Fibroblast of pulmonary artery (primary cell): ENCODE measurements at regions not wholly inside any gene's neighbourhood (a gene's known extent, or its start where the extent isn't known, plus 50 kb on each side); places are given as distances from the start of the nearest gene placed in this dataset.

Experiments used
- DNase-seq: peaks from one replicate; pipeline ENCODE4 v3.0.0-alpha.2; 2010; ENCODE audit warnings: low read depth
- H3K4me3 ChIP-seq: replicated peaks from 2 replicates; pipeline ENCODE4 v1.5.1; 2011; ENCODE audit warnings: low read depth, mild to moderate bottlenecking, control low read depth, low read length, moderate library complexity
- CTCF ChIP-seq: IDR thresholded peaks from 2 replicates; pipeline ENCODE4 v1.5.1; 2011; ENCODE audit warnings: mild to moderate bottlenecking, control low read depth, low read length, inconsistent platforms; ENCODE audit errors: missing control alignments

- no peak for TF ChIP-seq CTCF
- H3K4me3 ChIP-seq = no peak overlapping the region
- no peak for DNase-seq
Observed at GRCh38 chr4:177131736-177132135, 177.9 kb upstream of the NEIL3 start.

GRCh38 chr4:177147668-177148067 lies 162.0 kb upstream of the NEIL3 start:
- DNase-seq = no peak
- H3K4me3 ChIP-seq = no peak overlapping the region
- TF ChIP-seq CTCF = no peak

- no peak overlapping the region for H3K4me3 ChIP-seq
- TF ChIP-seq CTCF = no peak
- no peak for DNase-seq
Observed at GRCh38 chr4:177155454-177155853, 154.2 kb upstream of the NEIL3 start.

- no peak for DNase-seq
- H3K4me3 ChIP-seq = no peak overlapping the region
- TF ChIP-seq CTCF = no peak
Observed at GRCh38 chr4:177159600-177159999, 150.1 kb upstream of the NEIL3 start.

- no peak for DNase-seq
- no peak overlapping the region for H3K4me3 ChIP-seq
- TF ChIP-seq CTCF = no peak
Observed at GRCh38 chr4:177161781-177162180, 147.9 kb upstream of the NEIL3 start.

GRCh38 chr4:177163532-177163931 lies 146.1 kb upstream of the NEIL3 start:
- no peak for DNase-seq
- TF ChIP-seq CTCF = no peak
- no peak overlapping the region for H3K4me3 ChIP-seq

GRCh38 chr4:177171588-177171987 lies 138.1 kb upstream of the NEIL3 start:
- no peak for TF ChIP-seq CTCF
- DNase-seq = no peak
- no peak overlapping the region for H3K4me3 ChIP-seq
